ENCODE measurements at regions not wholly inside any gene's neighbourhood (a gene's known extent, or its start where the extent isn't known, plus 50 kb on each side); places are given as distances from the start of the nearest gene placed in this dataset.
"Not testable (repeated sequence)": the region's sequence is repeated elsewhere in the genome, so short reads cannot be mapped to it uniquely, and the experiment has no call there.

DNA sequence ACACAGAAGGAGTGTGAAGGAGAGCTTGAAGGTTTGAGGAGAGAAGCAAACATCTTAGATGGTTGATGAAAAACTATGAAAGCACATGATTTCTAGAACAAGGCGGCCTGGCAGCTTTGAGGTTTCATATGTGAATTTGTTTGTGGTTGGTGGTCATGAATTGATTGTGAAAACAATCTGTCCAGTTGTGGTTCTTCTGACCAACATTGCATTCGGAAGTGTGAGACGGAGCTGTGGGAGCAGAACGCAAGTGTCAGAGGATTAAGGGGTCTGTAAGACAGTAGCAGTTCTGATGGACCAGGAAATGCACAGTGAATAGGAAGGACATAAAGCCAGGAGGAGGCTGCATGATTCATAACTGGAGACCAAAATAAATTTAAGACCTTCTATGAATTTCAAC lies 594.6 kb downstream of the NXPH1 start:
- no peak for DNase-seq (ENCODE audit: low read depth)

DNA sequence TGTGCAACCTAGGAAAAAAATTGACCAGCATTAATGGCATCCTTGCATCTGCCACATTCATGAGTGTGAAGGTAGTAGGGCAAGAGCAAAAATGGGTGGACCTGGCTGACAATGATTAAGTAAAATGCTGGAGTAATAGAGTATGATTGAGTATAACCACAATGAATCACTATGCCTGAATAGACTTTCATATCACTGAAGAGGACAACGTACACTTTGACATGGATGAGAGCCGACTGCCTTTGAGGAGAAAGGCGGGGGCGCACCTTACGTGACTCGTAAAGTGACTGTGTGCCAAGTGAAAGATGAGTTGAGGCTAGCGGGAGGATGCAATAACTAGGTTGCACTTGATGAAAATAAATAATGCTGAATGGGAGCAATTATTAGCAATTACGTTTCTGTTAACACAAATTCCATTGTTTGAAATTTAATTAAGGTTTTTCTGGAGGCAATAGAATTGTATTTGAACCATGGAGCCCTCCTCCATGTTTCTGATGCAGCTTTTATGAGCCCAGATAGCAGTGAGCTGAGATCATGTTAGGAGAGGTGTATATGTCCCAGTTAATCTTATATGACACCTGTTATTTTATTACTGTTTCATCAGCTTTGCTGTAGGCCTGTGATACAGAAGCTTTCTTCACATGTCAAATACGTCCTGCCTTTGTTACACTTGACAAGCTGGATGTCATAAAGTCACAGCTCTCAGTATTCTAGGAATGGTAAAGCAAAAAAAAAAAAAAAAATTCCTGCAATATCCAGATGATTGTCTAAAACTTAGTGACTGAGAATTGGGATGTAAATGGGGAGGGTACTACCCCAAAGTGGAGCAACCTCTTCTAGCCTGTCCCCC lies 596.5 kb downstream of the NXPH1 start:
- TF ChIP-seq, protein P1, sequence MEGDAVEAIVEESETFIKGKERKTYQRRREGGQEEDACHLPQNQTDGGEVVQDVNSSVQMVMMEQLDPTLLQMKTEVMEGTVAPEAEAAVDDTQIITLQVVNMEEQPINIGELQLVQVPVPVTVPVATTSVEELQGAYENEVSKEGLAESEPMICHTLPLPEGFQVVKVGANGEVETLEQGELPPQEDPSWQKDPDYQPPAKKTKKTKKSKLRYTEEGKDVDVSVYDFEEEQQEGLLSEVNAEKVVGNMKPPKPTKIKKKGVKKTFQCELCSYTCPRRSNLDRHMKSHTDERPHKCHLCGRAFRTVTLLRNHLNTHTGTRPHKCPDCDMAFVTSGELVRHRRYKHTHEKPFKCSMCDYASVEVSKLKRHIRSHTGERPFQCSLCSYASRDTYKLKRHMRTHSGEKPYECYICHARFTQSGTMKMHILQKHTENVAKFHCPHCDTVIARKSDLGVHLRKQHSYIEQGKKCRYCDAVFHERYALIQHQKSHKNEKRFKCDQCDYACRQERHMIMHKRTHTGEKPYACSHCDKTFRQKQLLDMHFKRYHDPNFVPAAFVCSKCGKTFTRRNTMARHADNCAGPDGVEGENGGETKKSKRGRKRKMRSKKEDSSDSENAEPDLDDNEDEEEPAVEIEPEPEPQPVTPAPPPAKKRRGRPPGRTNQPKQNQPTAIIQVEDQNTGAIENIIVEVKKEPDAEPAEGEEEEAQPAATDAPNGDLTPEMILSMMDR (conservative IDR thresholded peaks at IDR 0.05; ENCODE audit: control insufficient read depth, insufficient read depth, low read depth, low read length) = no peak
- H3K4me3 ChIP-seq (ENCODE audit: control insufficient read depth, low read depth, low read length) = no peak overlapping the region

More for the DNA sequence above, 594.6 kb downstream of the NXPH1 start:
- H3K4me3 ChIP-seq (ENCODE audit: control insufficient read depth, low read depth, low read length) = no peak overlapping the region
- TF ChIP-seq, protein P1 (conservative IDR thresholded peaks at IDR 0.05; ENCODE audit: control insufficient read depth, insufficient read depth, low read depth, low read length) = no peak

GRCh38 chr7:9030976-9031375 lies 597.6 kb downstream of the NXPH1 start:
- no peak for DNase-seq (ENCODE audit: low read depth)
- H3K4me3 ChIP-seq (ENCODE audit: control insufficient read depth, low read depth, low read length) = no peak overlapping the region
- TF ChIP-seq, protein P1 (conservative IDR thresholded peaks at IDR 0.05; ENCODE audit: control insufficient read depth, insufficient read depth, low read depth, low read length) = no peak

More for the DNA sequence above, 596.5 kb downstream of the NXPH1 start:
- no peak for DNase-seq (ENCODE audit: low read depth)

- DNase-seq (ENCODE audit: low read depth) = no peak
Observed at GRCh38 chr7:9031386-9031785, 598.0 kb downstream of the NXPH1 start.

GRCh38 chr7:9036080-9036479 lies 602.7 kb downstream of the NXPH1 start:
- no peak for DNase-seq (ENCODE audit: low read depth)
- H3K4me3 ChIP-seq (ENCODE audit: control insufficient read depth, low read depth, low read length) = no peak overlapping the region
- TF ChIP-seq, protein P1 (conservative IDR thresholded peaks at IDR 0.05; ENCODE audit: control insufficient read depth, insufficient read depth, low read depth, low read length) = no peak

More at GRCh38 chr7:9031386-9031785, 598.0 kb downstream of the NXPH1 start:
- TF ChIP-seq, protein P1 (conservative IDR thresholded peaks at IDR 0.05; ENCODE audit: control insufficient read depth, insufficient read depth, low read depth, low read length) = no peak
- H3K4me3 ChIP-seq (ENCODE audit: control insufficient read depth, low read depth, low read length) = no peak overlapping the region

DNA sequence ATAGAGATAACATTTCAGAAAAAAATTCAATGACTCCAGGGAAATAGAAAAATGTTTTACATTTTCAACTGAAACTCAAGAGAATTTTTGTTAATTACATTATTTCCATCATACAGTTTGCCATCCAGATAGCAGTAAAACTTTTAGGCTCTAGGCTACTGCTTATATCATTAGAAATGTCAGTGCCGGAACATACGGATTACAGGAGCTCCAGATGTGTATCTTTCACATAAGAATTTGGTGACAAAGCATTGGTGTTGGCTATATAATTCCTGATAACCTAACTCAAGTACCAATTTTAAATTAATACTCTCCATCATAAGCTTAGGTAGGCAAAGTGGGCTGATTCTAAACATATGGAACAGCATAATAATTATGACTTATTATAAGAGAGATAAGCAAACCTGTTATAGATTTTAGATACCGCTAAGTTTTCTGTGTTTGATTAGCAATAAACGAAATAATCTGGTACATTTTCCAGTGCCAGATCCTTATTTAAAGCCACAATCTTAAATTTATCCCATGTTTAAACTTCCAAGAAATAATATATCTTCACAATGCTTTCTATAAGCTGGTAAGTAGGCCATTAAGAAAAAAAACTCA lies 637.9 kb downstream of the NXPH1 start:
- DNase-seq (ENCODE audit: low read depth) = no peak
- TF ChIP-seq, protein P1 (conservative IDR thresholded peaks at IDR 0.05; ENCODE audit: control insufficient read depth, insufficient read depth, low read depth, low read length) = no peak
- H3K4me3 ChIP-seq (ENCODE audit: control insufficient read depth, low read depth, low read length) = no peak overlapping the region

GRCh38 chr7:9075774-9076173 lies 642.4 kb downstream of the NXPH1 start:
- not testable (repeated sequence) for H3K4me3 ChIP-seq (ENCODE audit: control insufficient read depth, low read depth, low read length); DNase-seq (ENCODE audit: low read depth)

Measured in fibroblast of mammary gland (primary cell).